ENCODE measurements at regions not wholly inside any gene's neighbourhood (a gene's known extent, or its start where the extent isn't known, plus 50 kb on each side); places are given as distances from the start of the nearest gene placed in this dataset.

GRCh38 chr4:138910914-138911336, 104.7 kb upstream of the NOCT start:
- no peaks in the 10 kb centered on the region for H3K9me2 ChIP-seq (replicated peaks; ENCODE audit: control insufficient read depth, low read length)
- H3F3A ChIP-seq (ENCODE audit: control insufficient read depth, insufficient read depth): no peaks in the 10 kb centered on the region
- no peak overlapping the region for H3K27ac ChIP-seq (ENCODE audit: low read depth, low read length)
- H3K9me3 ChIP-seq (ENCODE audit: control insufficient read depth, insufficient read depth, low read length): no peaks in the 10 kb centered on the region
- no peaks in the 10 kb centered on the region for H3K79me2 ChIP-seq (ENCODE audit: control insufficient read depth, low read length)
- H3K4me3 ChIP-seq (ENCODE audit: low read length): no peak overlapping the region
- H3K27me3 ChIP-seq (ENCODE audit: control insufficient read depth, low read length): peaks cover 6% of the 10 kb centered on the region; the same call in 1 of the 2 replicates
- no peak overlapping the region for H3K4me2 ChIP-seq (ENCODE audit: low read length)
- H4K20me1 ChIP-seq (ENCODE audit: control insufficient read depth, insufficient read depth, low read depth, low read length): no peaks in the 10 kb centered on the region
- H3K36me3 ChIP-seq (ENCODE audit: control insufficient read depth, low read length): no peaks in the 10 kb centered on the region
- H3K4me1 ChIP-seq (ENCODE audit: control insufficient read depth, low read length): no peaks in the 10 kb centered on the region
- no peak for TF ChIP-seq EZH2phosphoT487 (IDR thresholded peaks at IDR 0.05; ENCODE audit: borderline replicate concordance, low read length)
- no peak for TF ChIP-seq CTCF (IDR thresholded peaks at IDR 0.05; ENCODE audit: low read depth, low read length, poor library complexity, severe bottlenecking)

- H3K79me2 ChIP-seq (ENCODE audit: control insufficient read depth, low read length): no peaks in the 10 kb centered on the region
- H3F3A ChIP-seq (ENCODE audit: control insufficient read depth, insufficient read depth): no peaks in the 10 kb centered on the region
- H3K4me1 ChIP-seq (ENCODE audit: control insufficient read depth, low read length): no peaks in the 10 kb centered on the region
- no peak overlapping the region for H3K27ac ChIP-seq (ENCODE audit: low read depth, low read length)
- H4K20me1 ChIP-seq (ENCODE audit: control insufficient read depth, insufficient read depth, low read depth, low read length): no peaks in the 10 kb centered on the region
- no peaks in the 10 kb centered on the region for H3K9me2 ChIP-seq (replicated peaks; ENCODE audit: control insufficient read depth, low read length)
- no peak overlapping the region for H3K4me3 ChIP-seq (ENCODE audit: low read length)
- H3K4me2 ChIP-seq (ENCODE audit: low read length): no peak overlapping the region
- peaks cover 6% of the 10 kb centered on the region; the same call in 1 of the 2 replicates for H3K27me3 ChIP-seq (ENCODE audit: control insufficient read depth, low read length)
- TF ChIP-seq EZH2phosphoT487 (IDR thresholded peaks at IDR 0.05; ENCODE audit: borderline replicate concordance, low read length) (no peak), CTCF (IDR thresholded peaks at IDR 0.05; ENCODE audit: low read depth, low read length, poor library complexity, severe bottlenecking) (no peak)
- H3K9me3 ChIP-seq (ENCODE audit: control insufficient read depth, insufficient read depth, low read length): no peaks in the 10 kb centered on the region
- no peaks in the 10 kb centered on the region for H3K36me3 ChIP-seq (ENCODE audit: control insufficient read depth, low read length)
These were observed 105.2 kb upstream of the NOCT start for GRCh38 chr4:138910195-138910913.

GRCh38 chr4:138909587-138909986, 106.0 kb upstream of the NOCT start:
- no peaks in the 10 kb centered on the region for H3K9me3 ChIP-seq (ENCODE audit: control insufficient read depth, insufficient read depth, low read length)
- peaks cover 6% of the 10 kb centered on the region; the same call in 1 of the 2 replicates for H3K27me3 ChIP-seq (ENCODE audit: control insufficient read depth, low read length)
- H3K36me3 ChIP-seq (ENCODE audit: control insufficient read depth, low read length): no peaks in the 10 kb centered on the region
- H3K4me2 ChIP-seq (ENCODE audit: low read length): no peak overlapping the region
- H3K4me1 ChIP-seq (ENCODE audit: control insufficient read depth, low read length): no peaks in the 10 kb centered on the region
- H3K79me2 ChIP-seq (ENCODE audit: control insufficient read depth, low read length): no peaks in the 10 kb centered on the region
- H4K20me1 ChIP-seq (ENCODE audit: control insufficient read depth, insufficient read depth, low read depth, low read length): no peaks in the 10 kb centered on the region
- H3K9me2 ChIP-seq (replicated peaks; ENCODE audit: control insufficient read depth, low read length): no peaks in the 10 kb centered on the region
- TF ChIP-seq EZH2phosphoT487 (IDR thresholded peaks at IDR 0.05; ENCODE audit: borderline replicate concordance, low read length): no peak
- TF ChIP-seq CTCF (IDR thresholded peaks at IDR 0.05; ENCODE audit: low read depth, low read length, poor library complexity, severe bottlenecking): no peak
- no peak overlapping the region for H3K27ac ChIP-seq (ENCODE audit: low read depth, low read length)
- H3F3A ChIP-seq (ENCODE audit: control insufficient read depth, insufficient read depth): no peaks in the 10 kb centered on the region
- no peak overlapping the region for H3K4me3 ChIP-seq (ENCODE audit: low read length)

Data from DOHH2 (cell line).